ENCODE measurements at regions not wholly inside any gene's neighbourhood (a gene's known extent, or its start where the extent isn't known, plus 50 kb on each side); places are given as distances from the start of the nearest gene placed in this dataset.

DNA sequence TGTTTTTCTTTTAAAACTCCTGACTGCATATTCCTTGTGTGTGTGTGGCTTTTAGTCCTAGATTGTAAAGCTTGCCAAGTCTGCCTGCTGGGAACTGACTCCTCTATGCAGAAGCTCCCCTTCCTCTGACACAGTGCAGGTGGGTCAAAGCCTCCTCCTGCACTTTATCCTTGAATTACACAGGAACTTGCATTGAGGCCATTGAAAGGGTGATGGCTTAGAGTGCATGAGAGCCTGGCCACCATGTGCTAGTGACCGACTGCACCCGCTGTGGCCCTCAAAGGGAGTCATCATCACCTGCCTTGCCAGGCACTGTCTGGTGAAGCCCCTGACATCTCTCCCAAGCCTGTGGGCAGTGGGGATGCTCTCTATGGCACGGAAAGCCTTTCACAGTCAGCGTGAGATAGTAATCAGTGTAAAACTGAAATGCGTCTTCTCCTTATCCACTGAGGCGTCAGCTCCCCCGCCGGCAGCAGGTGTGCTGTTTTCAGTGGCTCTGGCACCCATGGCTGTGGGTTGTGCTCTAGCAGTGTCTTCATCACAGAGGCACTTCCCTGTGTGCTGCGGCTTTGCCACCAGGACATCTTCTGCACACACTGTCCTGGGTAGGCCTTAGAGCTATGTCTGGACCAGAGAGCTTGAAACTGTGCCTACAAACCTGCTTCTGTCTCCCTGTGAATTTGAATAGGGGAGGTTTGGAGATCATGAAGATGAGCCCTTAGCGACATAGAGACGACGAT is 87.9 kb downstream of the THBS2 start:
- DNase-seq (ENCODE audit: low read depth in 2 of 2, low spot score in 1 of 2) = no peak

DNA sequence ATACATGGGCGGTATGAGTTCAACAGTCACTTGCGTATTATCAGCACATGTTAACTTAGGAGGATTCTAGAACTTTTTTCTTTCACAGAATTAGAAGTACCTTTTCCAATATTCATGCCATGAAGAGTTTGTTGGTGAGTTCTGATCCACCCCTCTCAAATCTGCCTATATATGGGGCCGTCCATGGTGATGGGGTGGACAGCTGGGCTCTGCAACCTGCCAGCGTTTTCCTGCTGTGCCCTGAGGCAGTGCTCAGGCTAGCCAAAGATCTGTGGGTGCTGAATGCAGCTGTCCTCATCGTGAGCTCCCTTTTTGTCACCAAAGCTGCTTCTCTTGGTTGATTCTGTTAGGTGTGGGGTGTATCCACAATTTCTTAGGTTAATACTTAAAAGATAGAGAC is 88.7 kb downstream of the THBS2 start:
- DNase-seq (ENCODE audit: low read depth in 2 of 2, low spot score in 1 of 2) = no peak

DNA sequence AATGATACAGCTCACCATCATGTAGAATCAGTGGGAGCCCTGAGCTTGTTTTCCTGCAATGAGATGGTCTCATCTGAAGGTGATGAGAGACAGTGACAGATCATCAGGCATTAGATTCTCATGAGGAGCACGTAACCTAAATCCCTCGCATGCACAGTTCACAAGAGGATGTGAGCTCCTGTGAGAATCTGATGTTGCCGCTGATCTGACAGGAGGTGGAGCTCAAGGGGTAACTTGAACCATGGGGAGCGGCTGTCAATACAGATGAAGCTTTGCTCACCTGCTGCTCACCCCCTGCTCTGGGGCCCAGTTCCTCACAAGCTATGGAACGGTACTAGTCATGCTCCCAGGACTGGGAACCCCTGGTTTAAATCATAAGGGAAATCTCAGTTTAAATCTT is 89.2 kb downstream of the THBS2 start:
- no peak for DNase-seq (ENCODE audit: low read depth in 2 of 2, low spot score in 1 of 2)

DNA sequence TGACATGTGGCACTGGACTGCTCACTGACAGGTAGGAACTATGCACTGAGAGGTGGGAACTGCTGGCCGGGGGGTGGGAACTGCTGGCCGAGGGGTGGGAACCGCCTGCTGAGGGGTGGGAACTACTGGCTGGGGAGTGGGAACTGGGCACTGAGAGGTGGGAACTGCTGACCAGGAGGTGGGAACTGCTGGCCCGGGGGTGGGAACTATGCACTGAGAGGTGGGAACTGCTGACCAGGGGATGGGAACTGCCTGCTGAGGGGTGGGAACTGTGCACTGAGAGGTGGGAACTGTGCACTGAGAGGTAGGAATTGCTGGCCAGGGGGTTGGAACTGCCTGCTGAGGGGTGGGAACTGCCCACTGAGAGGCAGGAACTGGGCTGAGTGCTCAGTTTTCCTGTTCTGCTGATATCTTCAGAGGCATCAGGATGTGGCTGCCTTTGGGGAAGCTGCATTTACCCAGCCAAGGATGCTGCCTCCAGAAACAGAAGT is 90.2 kb downstream of the THBS2 start:
- no peak for DNase-seq (ENCODE audit: low read depth in 2 of 2, low spot score in 1 of 2)

DNA sequence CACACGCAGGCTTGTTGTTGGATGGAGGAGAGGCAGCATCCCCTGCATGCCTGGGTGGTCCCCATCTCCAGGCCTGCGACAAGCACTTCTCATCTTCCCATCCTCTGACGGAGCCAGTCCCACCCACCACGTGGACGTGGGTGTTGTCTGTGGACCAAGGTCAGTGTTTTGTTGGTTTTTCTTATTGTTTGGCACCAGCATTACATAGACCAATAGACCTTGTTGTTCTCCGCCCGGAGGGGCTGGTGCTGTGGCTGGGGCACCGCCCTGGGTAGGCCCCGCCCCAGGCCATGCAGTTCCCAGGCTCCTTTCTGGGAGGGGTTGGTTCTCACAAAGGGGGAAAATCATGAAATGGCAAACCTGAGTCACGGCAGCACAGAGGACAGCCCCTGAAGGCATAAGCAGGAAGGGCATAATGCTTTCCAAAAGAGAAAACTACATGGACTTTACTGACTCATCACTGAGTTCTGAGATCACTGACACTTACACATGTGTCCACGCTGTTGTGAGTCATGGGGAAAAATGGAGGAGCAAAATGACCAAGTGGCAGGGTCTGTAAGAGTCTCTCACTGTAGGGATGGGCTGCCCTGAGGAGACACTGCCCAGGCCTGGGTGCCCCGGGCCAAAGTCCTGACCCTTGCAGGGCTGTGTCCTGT is 90.8 kb downstream of the THBS2 start:
- no peak for DNase-seq (ENCODE audit: low read depth in 2 of 2, low spot score in 1 of 2)

DNA sequence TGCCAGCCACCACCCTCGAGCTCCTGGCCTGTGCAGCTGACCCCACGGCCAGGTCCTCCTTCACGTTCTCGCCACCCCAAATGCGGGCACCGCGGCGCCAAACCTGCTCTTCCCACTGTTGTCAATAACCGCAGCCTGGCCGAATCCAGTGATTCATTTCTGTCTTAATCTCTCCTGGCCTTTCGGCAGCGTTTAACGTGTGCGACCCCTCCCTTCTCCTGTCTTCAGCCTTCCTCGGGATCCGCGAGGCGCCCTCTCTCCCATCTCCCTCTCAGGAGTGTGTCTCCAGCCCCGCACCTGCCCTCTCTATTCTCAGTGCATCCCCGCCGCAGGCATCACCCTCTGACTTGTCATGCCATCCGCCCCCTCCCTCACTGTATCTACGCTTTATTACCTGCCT is 91.4 kb downstream of the THBS2 start:
- DNase-seq (ENCODE audit: low read depth in 2 of 2, low spot score in 1 of 2) = no peak

DNA sequence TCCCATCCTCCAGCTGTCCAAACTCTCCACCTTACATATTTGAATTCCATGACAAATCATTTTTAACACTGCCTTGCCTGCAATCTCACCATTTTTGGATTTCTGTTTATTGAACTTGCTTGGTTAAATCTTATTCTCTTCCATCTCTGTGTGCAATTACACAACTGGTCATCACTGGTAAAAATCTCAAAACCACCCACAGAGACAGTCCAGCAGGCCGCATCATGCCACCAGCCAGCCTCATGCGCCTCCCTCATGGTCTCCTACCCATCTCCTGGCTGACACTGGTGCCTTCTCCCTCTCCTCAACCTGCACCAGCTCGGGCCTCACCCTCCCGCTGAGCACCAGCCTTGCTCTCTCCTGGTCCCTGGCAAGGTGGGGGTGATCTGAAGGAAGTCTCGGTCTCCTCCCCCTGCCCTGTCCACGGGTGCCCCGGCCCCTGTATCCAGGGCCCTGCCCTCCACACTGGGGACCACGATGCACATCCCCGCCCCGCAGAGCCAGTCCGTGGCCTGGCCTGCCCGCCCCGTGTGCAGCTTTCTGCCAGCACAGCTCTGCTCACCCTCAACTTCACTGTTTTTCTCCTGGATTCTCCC is 92.0 kb downstream of the THBS2 start:
- no peak for DNase-seq (ENCODE audit: low read depth in 2 of 2, low spot score in 1 of 2)

DNA sequence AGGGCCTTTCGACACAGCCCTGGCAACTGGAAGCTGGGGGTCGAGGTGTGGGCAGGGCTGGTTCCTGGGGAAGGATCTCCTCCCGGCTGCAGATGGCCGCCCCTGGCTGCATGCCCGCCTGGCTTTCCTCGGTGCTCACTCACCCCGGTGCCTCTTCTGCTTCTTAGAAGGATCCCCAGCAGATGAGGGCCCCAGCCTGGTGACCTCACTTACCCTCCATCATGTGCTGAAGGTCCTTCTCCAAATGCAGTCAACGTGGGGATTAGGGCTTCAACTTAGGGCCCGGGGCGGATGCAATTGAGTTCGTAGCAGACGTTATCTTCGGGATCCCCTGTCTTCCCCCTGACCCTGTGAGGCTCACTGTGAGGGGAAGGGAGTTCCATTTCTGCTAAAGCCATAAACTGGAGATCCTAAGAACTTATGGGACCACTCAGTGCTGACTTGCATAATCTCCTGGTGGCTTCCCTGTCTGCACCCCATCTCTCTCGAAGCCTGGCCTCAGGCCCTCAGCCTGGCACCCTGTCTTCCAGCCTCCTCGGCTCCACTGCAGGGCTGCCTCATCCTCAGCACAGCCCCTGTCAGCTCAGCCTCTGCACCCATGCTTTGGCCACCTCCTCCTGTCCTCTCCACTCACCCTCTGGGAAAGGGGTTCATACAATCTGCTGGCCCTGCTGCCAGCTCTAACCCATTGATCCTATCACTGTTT is 92.6 kb downstream of the THBS2 start:
- no peak for DNase-seq (ENCODE audit: low read depth in 2 of 2, low spot score in 1 of 2)

DNA sequence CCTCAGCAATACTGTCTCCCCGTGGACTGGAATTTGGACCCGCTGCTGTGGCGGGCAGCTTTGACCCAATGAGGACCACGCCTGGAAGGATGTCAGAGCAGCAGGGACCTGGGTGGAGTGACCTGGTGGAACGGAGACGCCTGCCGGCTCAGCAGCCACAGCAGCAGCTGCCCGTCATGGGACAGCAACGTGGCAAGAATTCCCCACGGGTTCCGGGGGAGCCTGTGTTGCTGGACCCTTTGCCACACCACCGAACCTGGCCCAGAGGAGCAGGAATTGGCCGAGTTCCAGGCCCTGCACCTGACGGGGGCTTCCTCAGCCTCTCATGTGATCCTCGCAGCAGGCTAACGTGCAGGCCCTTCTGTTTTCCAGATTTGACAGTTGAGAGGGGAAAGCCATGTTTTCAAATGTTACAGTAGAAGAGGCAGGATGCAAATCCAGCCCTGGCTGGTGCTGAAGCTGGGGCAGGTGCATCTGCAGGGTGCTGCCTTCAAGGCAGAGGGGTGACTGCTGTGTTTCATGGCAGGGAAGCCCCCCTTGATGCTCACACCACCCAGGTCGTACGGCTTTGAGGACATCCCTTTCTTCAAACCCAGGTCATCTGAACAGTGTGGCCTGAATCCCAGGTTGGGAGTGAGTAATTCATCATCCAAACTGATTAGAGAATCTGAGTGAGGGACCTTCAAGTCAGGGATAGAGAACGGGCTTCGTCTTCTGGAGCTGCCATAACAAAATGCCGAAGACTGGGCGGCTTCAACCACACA is 93.4 kb downstream of the THBS2 start:
- no peak for DNase-seq (ENCODE audit: low read depth in 2 of 2, low spot score in 1 of 2)

DNA sequence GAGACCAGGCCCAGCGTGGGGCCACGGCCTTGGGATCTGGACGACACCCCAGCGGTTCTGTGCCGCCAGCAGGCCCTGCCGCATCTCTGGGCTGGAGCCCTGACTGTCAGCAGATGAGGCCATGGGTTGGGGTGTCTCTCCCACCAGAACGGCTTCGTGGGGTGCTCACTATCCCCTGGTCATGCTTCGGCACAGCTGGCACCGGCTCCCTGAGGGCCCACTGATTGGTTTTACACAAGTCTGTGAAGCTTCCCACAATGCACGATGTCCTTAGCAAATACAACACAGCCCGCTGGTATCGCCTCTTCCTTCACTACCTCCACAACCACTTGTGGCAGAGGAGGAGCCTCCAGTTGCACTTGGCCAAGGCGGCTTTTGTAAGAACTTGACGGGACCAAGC is 94.3 kb downstream of the THBS2 start:
- no peak for DNase-seq (ENCODE audit: low read depth in 2 of 2, low spot score in 1 of 2)

DNA sequence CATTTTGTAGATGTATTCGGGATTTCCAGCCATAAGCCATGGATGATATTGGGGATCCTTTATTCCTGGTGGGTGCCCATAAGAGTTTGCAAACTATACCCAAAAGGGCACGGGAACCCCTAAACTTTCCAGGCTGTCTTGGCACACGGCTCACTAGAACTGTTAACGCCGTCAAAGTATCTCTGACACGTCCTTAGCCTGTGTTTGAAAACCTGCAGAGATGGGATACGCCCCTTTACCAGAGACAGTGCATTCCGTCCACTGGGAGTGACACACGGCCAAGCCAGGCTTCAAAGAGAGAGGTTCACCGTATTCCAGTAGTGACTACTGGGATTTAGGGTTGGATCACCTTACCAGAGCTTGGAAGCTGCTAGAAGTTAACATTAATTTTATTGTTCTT is 95.0 kb downstream of the THBS2 start:
- DNase-seq (ENCODE audit: low read depth in 2 of 2, low spot score in 1 of 2) = no peak

DNA sequence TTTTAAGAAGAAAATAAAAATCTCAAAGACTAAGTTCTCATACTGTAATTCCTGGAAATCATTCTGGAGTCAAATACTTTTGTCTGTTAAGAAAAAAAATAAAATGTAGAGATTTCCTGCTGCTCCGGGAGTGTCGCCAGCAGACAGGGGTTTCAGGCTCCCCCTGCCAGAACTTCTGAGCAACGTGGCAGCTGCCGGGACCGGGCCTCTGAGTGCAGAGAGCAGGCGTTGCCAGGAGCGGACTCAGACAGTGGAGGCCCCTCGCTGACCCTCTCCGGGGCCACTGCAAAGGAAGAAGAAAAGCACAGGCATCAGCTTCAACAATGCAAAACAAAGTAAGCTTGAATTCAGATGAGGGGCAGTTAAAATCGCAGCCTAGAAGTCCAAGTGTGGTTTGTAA is 95.5 kb downstream of the THBS2 start:
- no peak for DNase-seq (ENCODE audit: low read depth in 2 of 2, low spot score in 1 of 2)

DNA sequence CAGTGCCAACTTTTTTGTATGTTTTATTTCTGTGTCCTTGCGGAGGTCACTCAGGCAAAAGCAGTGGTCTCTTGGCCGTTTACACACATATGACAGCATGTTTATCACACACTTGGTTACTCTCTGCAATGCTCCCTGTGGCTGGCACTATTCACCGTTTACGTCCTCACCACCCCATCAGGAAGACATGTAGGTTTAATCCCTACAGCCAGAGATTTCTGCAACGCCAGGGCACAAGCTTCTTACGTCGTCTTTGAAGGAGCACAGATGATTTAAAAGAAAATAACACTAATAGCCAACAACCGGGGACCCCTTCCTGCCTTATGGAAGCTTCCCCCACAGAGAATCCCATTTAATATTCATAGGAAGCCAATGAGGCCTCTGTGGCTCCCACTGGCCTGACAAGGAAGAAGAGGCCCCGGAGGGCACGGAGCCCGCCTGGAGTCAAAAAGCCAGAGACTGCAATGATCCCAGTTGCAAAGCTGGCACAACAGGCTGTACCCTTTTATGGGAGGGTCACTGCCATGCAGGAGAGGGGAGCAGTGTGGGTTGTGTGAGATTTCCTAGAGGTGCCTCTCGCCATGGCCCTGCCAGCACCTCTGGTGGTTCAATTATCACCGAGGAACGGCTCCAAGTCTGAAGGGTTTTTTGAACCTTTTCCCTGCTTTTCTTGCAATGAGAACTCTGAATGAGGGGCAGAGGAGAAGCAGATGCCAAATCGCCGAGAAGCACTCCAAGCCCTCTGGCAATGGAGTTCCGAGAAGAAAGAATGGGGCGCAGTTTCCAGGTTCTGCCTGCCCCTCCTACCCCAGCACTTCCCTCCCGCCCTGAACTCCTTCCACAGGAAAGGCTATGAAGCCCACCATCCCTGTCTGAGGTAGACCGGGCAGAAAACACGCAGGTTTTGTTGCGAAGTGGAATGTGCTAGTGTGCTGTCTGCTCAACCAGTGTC is 96.2 kb downstream of the THBS2 start:
- DNase-seq (ENCODE audit: low read depth in 2 of 2, low spot score in 1 of 2) = no peak

DNA sequence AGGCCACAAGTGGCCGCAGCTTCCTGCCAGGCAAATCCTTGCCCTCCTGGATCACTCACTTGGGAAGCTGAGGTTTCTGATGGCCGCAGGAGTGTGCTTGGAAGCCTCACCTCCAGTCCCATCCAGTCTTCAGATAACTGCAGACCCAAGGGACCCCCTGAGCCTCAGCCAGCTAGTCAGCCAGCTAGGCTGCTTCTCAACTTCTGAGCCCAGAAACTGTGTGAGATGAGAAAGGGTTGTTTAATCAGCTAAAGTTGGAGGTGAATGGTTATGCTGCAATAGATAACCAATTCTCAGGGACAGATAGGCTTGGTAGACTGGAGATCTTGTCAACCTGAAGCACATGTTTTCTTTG is 96.9 kb downstream of the THBS2 start:
- DNase-seq (ENCODE audit: low read depth in 2 of 2, low spot score in 1 of 2) = no peak

DNA sequence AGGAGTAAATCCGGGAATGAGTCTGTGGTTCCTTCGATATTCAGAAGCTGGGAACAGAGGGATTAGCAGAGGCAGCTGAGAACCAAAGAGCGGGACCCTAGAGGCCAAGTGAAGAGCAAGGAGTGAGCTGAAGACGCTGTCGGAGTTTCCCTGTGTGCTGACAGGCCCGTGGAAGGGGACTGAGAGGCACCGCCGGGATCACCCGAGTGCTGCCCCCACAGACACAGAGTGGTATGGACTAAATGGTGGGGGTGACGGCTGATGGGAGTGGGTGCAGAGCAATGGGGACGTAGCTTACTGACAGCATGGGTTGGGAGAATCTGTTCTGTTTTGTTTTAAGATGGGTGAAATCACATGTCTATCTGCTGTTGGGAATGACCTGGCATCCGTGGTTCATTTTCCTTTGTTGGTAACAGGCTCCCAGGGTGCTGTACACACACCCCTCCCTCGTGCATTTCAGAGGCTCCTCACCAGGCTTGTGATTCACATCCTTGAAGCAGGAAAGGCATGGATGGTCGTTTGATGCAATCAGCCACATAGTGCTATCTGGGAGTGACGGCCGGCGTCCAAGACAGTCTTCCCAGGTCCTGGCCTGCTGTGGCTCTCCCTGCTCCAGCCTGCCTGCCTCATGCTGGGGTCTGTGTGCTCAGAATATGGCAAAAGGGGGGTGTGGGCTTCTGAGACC is 97.4 kb downstream of the THBS2 start:
- no peak for DNase-seq (ENCODE audit: low read depth in 2 of 2, low spot score in 1 of 2)

DNA sequence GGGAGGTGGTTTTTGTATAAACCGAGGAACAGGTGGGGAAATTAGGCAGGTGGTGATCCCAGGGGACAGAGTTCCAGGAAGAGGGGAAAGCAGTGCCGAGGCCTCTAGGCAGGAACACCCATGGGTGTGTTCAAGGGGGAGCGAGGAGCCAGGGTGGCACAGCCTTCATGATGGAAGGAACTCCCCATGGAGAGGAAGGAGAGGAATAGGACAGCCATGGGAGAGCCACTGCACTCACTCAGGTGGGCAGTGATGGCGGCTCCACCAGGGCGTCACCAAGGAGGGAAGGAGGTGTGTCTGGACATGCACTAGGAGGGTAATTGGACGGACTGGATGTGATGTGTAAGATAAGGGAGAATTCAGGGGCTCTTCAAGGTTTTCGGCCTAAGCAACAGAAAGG is 98.2 kb downstream of the THBS2 start:
- no peak for DNase-seq (ENCODE audit: low read depth in 2 of 2, low spot score in 1 of 2)

DNA sequence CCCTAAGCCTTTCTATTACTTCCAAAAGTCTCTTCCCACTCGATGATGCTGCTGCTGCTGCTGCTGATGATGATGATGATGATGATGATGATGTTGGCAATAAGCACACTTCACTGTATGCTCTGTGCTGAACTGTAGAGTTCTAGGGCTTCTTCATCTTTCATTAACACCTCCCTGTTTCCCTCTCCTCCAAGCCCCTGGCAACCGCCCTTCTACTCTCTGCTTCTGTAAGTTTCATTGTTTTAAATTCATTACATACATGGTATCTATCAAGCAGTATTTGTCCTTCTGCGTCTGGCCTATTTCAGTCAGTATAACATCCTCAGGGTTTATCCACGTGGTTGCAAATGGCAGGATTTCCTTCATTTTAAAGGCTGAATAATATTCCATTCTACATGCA is 100.2 kb downstream of the THBS2 start:
- DNase-seq (ENCODE audit: low read depth in 2 of 2, low spot score in 1 of 2) = no peak

DNA sequence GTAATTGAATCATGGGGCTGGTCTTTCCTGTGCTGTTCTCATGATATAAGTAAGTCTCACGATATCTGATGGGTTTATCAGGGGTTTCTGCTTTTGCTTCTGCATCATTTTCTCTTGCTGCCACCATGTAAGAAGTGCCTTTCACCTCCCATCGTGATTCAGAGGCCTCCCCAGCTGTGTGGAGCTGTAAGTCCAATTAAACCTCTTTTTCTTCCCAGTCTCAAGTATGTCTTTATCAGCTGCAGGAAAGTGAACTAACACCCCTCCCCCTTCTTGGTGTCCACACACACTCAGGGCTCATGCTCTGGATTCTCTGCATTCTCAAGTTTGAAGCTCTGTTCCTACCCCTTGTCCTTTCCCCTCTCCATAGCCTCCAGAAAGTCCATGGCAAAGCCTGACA is 107.1 kb downstream of the THBS2 start:
- DNase-seq (ENCODE audit: low read depth in 2 of 2, low spot score in 1 of 2) = no peak

DNA sequence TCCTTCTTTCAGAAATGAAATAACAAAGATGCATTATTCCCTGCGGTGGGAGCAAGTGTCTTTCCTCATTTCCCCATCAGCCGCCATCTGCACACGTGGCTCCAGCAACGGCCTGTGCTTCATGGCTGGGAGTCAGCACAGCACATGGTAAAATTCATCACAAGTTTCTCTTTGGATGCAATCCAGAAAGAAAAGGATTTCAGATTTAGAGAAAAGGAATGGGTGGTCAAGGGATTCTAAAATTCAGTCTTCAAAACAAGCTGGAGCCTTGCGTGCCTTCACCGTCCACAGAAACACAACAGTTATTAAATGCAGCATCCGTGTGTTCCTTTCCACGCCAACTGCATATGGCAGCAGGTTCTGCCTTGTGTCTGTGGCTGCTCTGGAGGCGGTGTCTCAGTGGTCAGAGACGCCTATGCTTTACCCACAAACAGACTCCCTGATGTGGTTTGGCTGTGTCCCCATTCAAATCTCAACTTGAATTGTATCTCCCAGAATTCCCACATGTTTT is 107.6 kb downstream of the THBS2 start:
- no peak for DNase-seq (ENCODE audit: low read depth in 2 of 2, low spot score in 1 of 2)

Measured in stimulated activated CD8-positive, alpha-beta memory T cell treated with anti-CD3 and anti-CD28 coated beads, Interleukin-4, amount 100 ng/mL, for 1 hour (primary cell).